ENCODE measurements at regions not wholly inside any gene's neighbourhood (a gene's known extent, or its start where the extent isn't known, plus 50 kb on each side); places are given as distances from the start of the nearest gene placed in this dataset.
A peak's percentile ranks its signal among the peaks of the same experiment; 100 is the strongest.
"Not testable (repeated sequence)": the region's sequence is repeated elsewhere in the genome, so short reads cannot be mapped to it uniquely, and the experiment has no call there.

DNA sequence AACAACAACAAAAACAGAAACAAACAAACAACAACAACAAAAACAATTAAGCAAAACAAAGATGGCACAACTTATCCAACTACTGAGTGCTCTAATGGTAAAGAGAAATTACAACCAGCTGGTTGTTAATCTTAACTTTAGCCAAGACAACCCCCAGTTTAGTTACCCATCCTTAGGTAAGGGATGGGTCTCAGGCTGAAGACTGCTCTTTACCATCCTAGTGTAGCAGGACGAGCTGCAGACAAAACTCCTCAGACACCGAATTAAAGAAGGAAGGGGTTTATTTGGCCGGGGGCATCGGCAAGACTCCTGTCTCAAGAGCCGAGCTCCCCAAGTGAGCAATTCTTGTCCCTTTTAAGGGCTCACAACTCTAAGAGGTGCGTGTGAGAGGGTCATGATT lies 65.6 kb upstream of the PTPN20 start:
- H4K5ac ChIP-seq (ENCODE audit: insufficient read length, low read depth, low read length); H3K27me3 Mint-ChIP-seq (ENCODE audit: low read depth); H3K9me3 ChIP-seq (ENCODE audit: control insufficient read depth, low read depth, low read length); H3K4ac ChIP-seq (ENCODE audit: low read depth, low read length); H3K4me1 Mint-ChIP-seq; H4K20me1 ChIP-seq (ENCODE audit: control insufficient read depth, insufficient read depth, insufficient read length); H2BK120ac ChIP-seq (ENCODE audit: low read depth, low read length, poor library complexity, severe bottlenecking); H4K8ac ChIP-seq (replicated peaks; ENCODE audit: insufficient read length, low read depth, low read length); H2BK20ac ChIP-seq (ENCODE audit: low read depth, low read length, poor library complexity, severe bottlenecking); H3K14ac ChIP-seq (ENCODE audit: insufficient read depth, low read length); DNase-seq; H3K18ac ChIP-seq (ENCODE audit: insufficient read length, low read depth, low read length); H3K79me1 ChIP-seq (ENCODE audit: insufficient read depth, low read depth, low read length, poor library complexity, severe bottlenecking); H3K79me2 ChIP-seq (ENCODE audit: insufficient read depth, low read length); H2BK12ac ChIP-seq (ENCODE audit: insufficient read length, low read depth, low read length); H3T11ph ChIP-seq (ENCODE audit: low read length); H3K4me1 ChIP-seq (ENCODE audit: insufficient read depth, low read length); H2BK15ac ChIP-seq (ENCODE audit: low read depth, low read length); H3K23me2 ChIP-seq (ENCODE audit: insufficient read length, low read depth, low read length, poor library complexity, severe bottlenecking); H3K4me3 Mint-ChIP-seq; H3K9ac ChIP-seq (ENCODE audit: extremely low read depth, insufficient read length, low read length); H3K23ac ChIP-seq (ENCODE audit: insufficient read length, low read depth, low read length); H2AFZ ChIP-seq (ENCODE audit: low read length); H2AK5ac ChIP-seq (ENCODE audit: insufficient read length, low read length); H3K27ac ChIP-seq (ENCODE audit: insufficient read length, low read depth, low read length); H3K9me3 Mint-ChIP-seq; H4K91ac ChIP-seq (ENCODE audit: insufficient read length, low read depth, low read length); H3K36me3 Mint-ChIP-seq (ENCODE audit: insufficient read depth in 1 of 3, low read depth in 3 of 3); H3K27me3 ChIP-seq (ENCODE audit: insufficient read depth, low read length); H3K4me2 ChIP-seq (ENCODE audit: insufficient read depth, insufficient read length, low read length); H3K56ac ChIP-seq (ENCODE audit: insufficient read length, low read depth, low read length); H2BK5ac ChIP-seq (ENCODE audit: insufficient read length, low read length): not testable (repeated sequence)
- WGBS (ENCODE audit: extremely low coverage, insufficient read length, low lambda C conversion rate), result no CpG with 5 or more reads among the region's 6 CpGs
- H3K27ac Mint-ChIP-seq, result 0 out of 7 replicates have a peak overlapping the region, but pooled peaks of 1 of the 3 experiments have one; percentile 29

DNA sequence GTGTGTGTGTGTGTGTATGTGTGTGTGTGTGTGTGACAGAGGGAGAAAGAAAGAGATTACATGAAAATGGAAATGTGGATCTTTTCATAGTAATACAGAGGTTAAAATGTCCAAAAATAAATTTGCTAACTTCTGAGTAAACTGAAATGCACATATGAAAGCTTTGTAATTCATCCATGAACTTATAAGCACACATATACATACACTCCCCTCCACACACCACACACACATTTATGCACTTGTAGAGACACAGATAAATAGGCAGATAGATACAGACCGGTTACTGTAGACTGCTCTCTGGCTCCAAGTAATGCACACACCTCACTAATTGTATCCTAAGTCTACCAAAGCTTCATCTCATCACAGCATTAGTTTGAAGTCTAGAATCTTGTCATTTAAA lies 50.5 kb upstream of the PTPN20 start:
- H3K79me1 ChIP-seq (ENCODE audit: insufficient read depth, low read depth, low read length, poor library complexity, severe bottlenecking); H3K27ac Mint-ChIP-seq; H3K23ac ChIP-seq (ENCODE audit: insufficient read length, low read depth, low read length); H3K4me1 ChIP-seq (ENCODE audit: insufficient read depth, low read length); H3K27me3 ChIP-seq (ENCODE audit: insufficient read depth, low read length); H3K9ac ChIP-seq (ENCODE audit: extremely low read depth, insufficient read length, low read length); H3K4ac ChIP-seq (ENCODE audit: low read depth, low read length); H3K79me2 ChIP-seq (ENCODE audit: insufficient read depth, low read length); H4K8ac ChIP-seq (replicated peaks; ENCODE audit: insufficient read length, low read depth, low read length); H3K18ac ChIP-seq (ENCODE audit: insufficient read length, low read depth, low read length); H3T11ph ChIP-seq (ENCODE audit: low read length); DNase-seq; H3K4me2 ChIP-seq (ENCODE audit: insufficient read depth, insufficient read length, low read length); H4K91ac ChIP-seq (ENCODE audit: insufficient read length, low read depth, low read length); H3K27ac ChIP-seq (ENCODE audit: insufficient read length, low read depth, low read length); H3K56ac ChIP-seq (ENCODE audit: insufficient read length, low read depth, low read length); H3K14ac ChIP-seq (ENCODE audit: insufficient read depth, low read length); H2BK12ac ChIP-seq (ENCODE audit: insufficient read length, low read depth, low read length); H3K36me3 Mint-ChIP-seq (ENCODE audit: insufficient read depth in 1 of 3, low read depth in 3 of 3); H2BK20ac ChIP-seq (ENCODE audit: low read depth, low read length, poor library complexity, severe bottlenecking); H2AK5ac ChIP-seq (ENCODE audit: insufficient read length, low read length); H2AFZ ChIP-seq (ENCODE audit: low read length); H3K4me3 Mint-ChIP-seq; H3K9me3 Mint-ChIP-seq; H4K20me1 ChIP-seq (ENCODE audit: control insufficient read depth, insufficient read depth, insufficient read length); H3K23me2 ChIP-seq (ENCODE audit: insufficient read length, low read depth, low read length, poor library complexity, severe bottlenecking); H3K4me1 Mint-ChIP-seq; H2BK5ac ChIP-seq (ENCODE audit: insufficient read length, low read length); H2BK120ac ChIP-seq (ENCODE audit: low read depth, low read length, poor library complexity, severe bottlenecking); H3K9me3 ChIP-seq (ENCODE audit: control insufficient read depth, low read depth, low read length); H4K5ac ChIP-seq (ENCODE audit: insufficient read length, low read depth, low read length); H3K27me3 Mint-ChIP-seq (ENCODE audit: low read depth); H2BK15ac ChIP-seq (ENCODE audit: low read depth, low read length): not testable (repeated sequence)
- no CpG with 5 or more reads among the region's 1 CpG for WGBS (ENCODE audit: extremely low coverage, insufficient read length, low lambda C conversion rate)
